Uterus (tissue), 3 donors: ENCODE measurements at regions not wholly inside any gene's neighbourhood (a gene's known extent, or its start where the extent isn't known, plus 50 kb on each side); places are given as distances from the start of the nearest gene placed in this dataset.

ENCODE experiments used
- DNase-seq, 2 donors: peaks; one replicate each; pipeline ENCODE4 v3.0.0-alpha.2; 2019 to 2020
- H3K27ac ChIP-seq, 2 donors: fragments of 200-600 bp; sonication (generic); 1 replicate in 1 of 2; 2 replicates in 1 of 2; pipeline ENCODE4 v1.5.1; 2016 to 2018
- H3K27me3 ChIP-seq, 2 donors: fragments of 200-600 bp; sonication (generic); one replicate each; pipeline ENCODE4 v1.5.1; 2018 to 2019; ENCODE audit warnings: control low read depth in 1 of 2
- H3K36me3 ChIP-seq, 2 donors: fragments of 200-600 bp; sonication (generic); one replicate each; pipeline ENCODE4 v1.5.1; 2019; ENCODE audit warnings: control low read depth in 1 of 2
- H3K4me1 ChIP-seq, 2 donors: fragments of 200-600 bp; sonication (generic); one replicate each; pipeline ENCODE4 v1.5.1; 2018 to 2019; ENCODE audit warnings: control low read depth in 1 of 2
- H3K4me3 ChIP-seq, 2 donors: fragments of 200-600 bp; sonication (generic); 1 replicate in 1 of 2; 2 replicates in 1 of 2; pipeline ENCODE4 v1.5.1; 2018 to 2019; ENCODE audit warnings: mild to moderate bottlenecking in 1 of 2
- H3K9me3 ChIP-seq, 2 donors: fragments of 200-600 bp; sonication (generic); one replicate each; pipeline ENCODE4 v1.5.1; 2019; ENCODE audit warnings: control low read depth in 1 of 2
- POLR2A ChIP-seq, 2 donors: fragments of 450-650 bp; IDR thresholded peaks; one replicate each; pipeline ENCODE4 v1.6.1; 2016; ENCODE audit warnings: antibody characterized with exemption in 2 of 2, mild to moderate bottlenecking in 1 of 2, moderate library complexity in 1 of 2
- intact Hi-C: fragments of 100-400 bp; cut with DNase I; formaldehyde crosslinking; loops from one replicate; pipeline ENCODE4 v1.15.1; 2023; ENCODE audit warnings: low total_unique reads
- TF ChIP-seq, protein P1 (sequence below), 4 experiments: fragments of 200-600 bp in 2 of 4; fragments of 450-650 bp in 2 of 4; sonication (generic) in 2 of 4; IDR thresholded peaks; one replicate each; pipeline ENCODE4 v1.5.1; 2016 to 2019; ENCODE audit warnings: antibody characterized with exemption in 4 of 4, mild to moderate bottlenecking in 2 of 4, moderate library complexity in 1 of 4
- donor health status: DM: yes; HTN: yes; CAD: no.

GRCh38 chr20:51299413-51299812 is 243.1 kb downstream of the NFATC2 start:
- Histone ChIP-seq H3K4me3 (no peak overlapping the region), H3K27me3 (no peaks in the 10 kb centered on the region), H3K4me1 (no peaks in the 10 kb centered on the region), H3K36me3 (no peaks in the 10 kb centered on the region), H3K9me3 (no peaks in the 10 kb centered on the region), H3K27ac (no peak overlapping the region)
- TF ChIP-seq POLR2A (IDR thresholded peaks at IDR 0.05): no peak
- TF ChIP-seq, protein P1, sequence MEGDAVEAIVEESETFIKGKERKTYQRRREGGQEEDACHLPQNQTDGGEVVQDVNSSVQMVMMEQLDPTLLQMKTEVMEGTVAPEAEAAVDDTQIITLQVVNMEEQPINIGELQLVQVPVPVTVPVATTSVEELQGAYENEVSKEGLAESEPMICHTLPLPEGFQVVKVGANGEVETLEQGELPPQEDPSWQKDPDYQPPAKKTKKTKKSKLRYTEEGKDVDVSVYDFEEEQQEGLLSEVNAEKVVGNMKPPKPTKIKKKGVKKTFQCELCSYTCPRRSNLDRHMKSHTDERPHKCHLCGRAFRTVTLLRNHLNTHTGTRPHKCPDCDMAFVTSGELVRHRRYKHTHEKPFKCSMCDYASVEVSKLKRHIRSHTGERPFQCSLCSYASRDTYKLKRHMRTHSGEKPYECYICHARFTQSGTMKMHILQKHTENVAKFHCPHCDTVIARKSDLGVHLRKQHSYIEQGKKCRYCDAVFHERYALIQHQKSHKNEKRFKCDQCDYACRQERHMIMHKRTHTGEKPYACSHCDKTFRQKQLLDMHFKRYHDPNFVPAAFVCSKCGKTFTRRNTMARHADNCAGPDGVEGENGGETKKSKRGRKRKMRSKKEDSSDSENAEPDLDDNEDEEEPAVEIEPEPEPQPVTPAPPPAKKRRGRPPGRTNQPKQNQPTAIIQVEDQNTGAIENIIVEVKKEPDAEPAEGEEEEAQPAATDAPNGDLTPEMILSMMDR (IDR thresholded peaks at IDR 0.05): no peak
- no peak for DNase-seq
- intact Hi-C loops: no loop called here

DNA sequence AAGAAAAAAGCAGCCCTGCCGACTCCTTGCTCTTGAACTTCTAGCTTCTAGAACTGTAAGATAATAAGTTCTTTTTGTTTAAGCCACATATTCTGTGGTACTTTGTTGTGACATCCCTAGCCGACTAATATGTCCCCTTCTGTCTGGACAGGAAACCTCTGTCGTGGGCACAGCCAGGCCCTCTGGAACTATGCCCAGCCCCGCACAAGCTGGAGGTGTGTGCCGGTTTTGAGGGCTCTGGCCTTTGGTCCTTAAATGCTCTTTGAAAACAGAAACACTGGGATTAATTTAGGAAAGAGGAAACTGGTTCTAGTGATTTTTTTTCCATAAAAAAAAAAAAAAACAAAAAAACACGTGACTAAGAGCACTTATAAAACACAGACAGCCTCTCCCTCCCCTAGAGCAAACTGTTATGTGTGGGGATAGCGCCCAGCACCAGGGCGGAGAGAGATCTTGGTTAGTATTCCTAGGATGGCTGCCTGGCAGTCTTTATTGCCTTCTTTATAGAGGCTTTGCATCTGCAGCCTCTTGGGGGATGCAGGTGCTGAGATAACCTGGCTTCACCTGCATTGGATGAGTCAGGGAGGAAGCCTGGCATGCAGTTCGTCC is 244.3 kb downstream of the NFATC2 start:
- TF ChIP-seq POLR2A (IDR thresholded peaks at IDR 0.05): no peak
- TF ChIP-seq, protein P1 (IDR thresholded peaks at IDR 0.05): no peak

GRCh38 chr20:51287628-51288413 is 254.7 kb downstream of the NFATC2 start:
- Histone ChIP-seq H3K9me3 (no peaks in the 10 kb centered on the region), H3K27ac (no peak overlapping the region), H3K27me3 (no peaks in the 10 kb centered on the region), H3K4me1 (no peaks in the 10 kb centered on the region), H3K4me3 (no peak overlapping the region), H3K36me3 (no peaks in the 10 kb centered on the region)
- no peak for DNase-seq
- intact Hi-C loops: no loop called here
- TF ChIP-seq POLR2A (IDR thresholded peaks at IDR 0.05): no peak
- TF ChIP-seq, protein P1 (IDR thresholded peaks at IDR 0.05): no peak

More for the DNA sequence above, 244.3 kb downstream of the NFATC2 start:
- no peak for DNase-seq
- no peaks in the 10 kb centered on the region for H3K36me3 ChIP-seq
- H3K27ac ChIP-seq: no peak overlapping the region
- intact Hi-C loops: no loop called here
- H3K4me3 ChIP-seq: no peak overlapping the region
- H3K27me3 ChIP-seq: no peaks in the 10 kb centered on the region
- H3K9me3 ChIP-seq: no peaks in the 10 kb centered on the region
- H3K4me1 ChIP-seq: no peaks in the 10 kb centered on the region

DNA sequence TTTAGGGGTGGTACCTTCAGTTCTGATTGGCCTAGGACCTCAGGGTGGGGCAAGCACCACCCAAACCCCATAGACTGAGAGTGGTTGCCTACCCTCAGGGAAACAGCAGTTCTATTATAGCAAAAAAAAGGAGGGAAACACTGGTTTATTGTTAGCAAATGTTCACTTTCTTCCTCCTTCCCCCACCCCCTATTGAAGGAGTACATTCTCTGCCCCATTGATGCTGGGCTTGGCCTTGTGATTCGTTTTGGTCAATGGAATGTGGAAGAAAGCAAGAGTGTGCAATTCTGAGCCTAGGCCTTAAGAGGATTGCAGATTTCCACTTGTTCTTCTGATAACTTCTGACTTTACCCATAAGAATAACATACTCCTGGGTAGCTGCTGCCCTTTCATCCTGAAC is 255.8 kb downstream of the NFATC2 start:
- DNase-seq: no peak
- intact Hi-C loops: no loop called here
- Histone ChIP-seq H3K27ac (no peak overlapping the region), H3K27me3 (no peaks in the 10 kb centered on the region), H3K4me1 (no peaks in the 10 kb centered on the region), H3K4me3 (no peak overlapping the region), H3K36me3 (no peaks in the 10 kb centered on the region), H3K9me3 (no peaks in the 10 kb centered on the region)
- no peak for TF ChIP-seq POLR2A (IDR thresholded peaks at IDR 0.05)
- TF ChIP-seq, protein P1 (IDR thresholded peaks at IDR 0.05): no peak

GRCh38 chr20:51285684-51286083 is 256.8 kb downstream of the NFATC2 start:
- no peaks in the 10 kb centered on the region for H3K27me3 ChIP-seq
- no peaks in the 10 kb centered on the region for H3K9me3 ChIP-seq
- H3K36me3 ChIP-seq: no peaks in the 10 kb centered on the region
- no peaks in the 10 kb centered on the region for H3K4me1 ChIP-seq
- no peak overlapping the region for H3K27ac ChIP-seq
- intact Hi-C loops: no loop called here
- TF ChIP-seq, protein P1 (IDR thresholded peaks at IDR 0.05): no peak
- TF ChIP-seq POLR2A (IDR thresholded peaks at IDR 0.05): no peak
- H3K4me3 ChIP-seq: no peak overlapping the region
- DNase-seq: no peak
